ENCODE measurements at regions not wholly inside any gene's neighbourhood (a gene's known extent, or its start where the extent isn't known, plus 50 kb on each side); places are given as distances from the start of the nearest gene placed in this dataset.

DNA sequence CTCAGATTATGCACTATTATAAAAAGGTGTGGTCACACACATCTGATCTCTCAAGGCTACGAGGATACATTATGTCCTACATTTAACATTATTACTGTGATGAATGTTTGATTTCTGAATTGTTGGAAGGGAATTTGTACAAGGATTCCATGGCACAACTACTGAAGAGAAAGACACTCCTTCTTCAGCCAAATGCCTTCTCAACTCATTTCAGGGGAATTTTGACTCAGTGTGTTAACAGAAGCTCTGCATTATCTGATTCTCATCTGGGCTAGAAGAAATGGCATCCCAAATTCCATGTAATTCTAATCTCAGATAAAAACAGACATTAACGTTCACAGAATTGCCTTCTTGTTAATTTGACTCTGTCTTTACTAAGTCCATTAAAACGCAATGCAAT is 477.7 kb downstream of the PDGFC start:
- Histone ChIP-seq H3K27me3 (no peaks in the 10 kb centered on the region), H3K36me3 (no peaks in the 10 kb centered on the region), H3K9me3 (no peaks in the 10 kb centered on the region), H3K27ac (no peak overlapping the region), H3K4me3 (no peak overlapping the region), H3K4me1 (peaks cover 0 to 6% (median 0%) of the 10 kb centered on the region in 3 donors)
- no peak for DNase-seq
- FAIRE-seq = no peak
- intact Hi-C loops (cut with DNase I) = no loop called here
- 39 to 63% methylated on average over 3 of the region's 3 CpGs for WGBS, 2 donors
- ATAC-seq = no peak
- no peak for TF ChIP-seq CTCF (IDR thresholded peaks at IDR 0.05)

DNA sequence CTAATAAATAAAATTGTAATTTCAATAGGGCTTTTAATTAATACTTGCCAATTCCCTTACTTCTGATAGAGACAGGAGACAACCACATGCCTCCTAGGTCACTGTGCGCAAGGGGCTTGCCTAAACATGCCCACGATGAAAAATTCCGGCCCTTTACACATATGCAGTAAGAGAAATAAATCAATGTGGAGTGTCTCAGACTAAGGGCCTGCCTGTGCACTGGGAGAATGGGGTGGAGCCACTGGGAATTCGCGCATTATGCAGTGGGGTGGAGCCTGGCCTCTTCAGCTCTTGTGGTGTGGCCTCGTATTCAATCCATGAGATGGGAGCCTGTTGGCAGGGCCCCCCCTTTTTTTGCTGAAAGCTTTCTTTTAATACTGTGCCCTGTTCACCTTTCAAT is 484.5 kb downstream of the PDGFC start:
- Histone ChIP-seq H3K9me3 (no peaks in the 10 kb centered on the region), H3K27ac (no peak overlapping the region), H3K4me3 (no peak overlapping the region), H3K27me3 (no peaks in the 10 kb centered on the region), H3K4me1 (no peaks in the 10 kb centered on the region), H3K36me3 (no peaks in the 10 kb centered on the region)
- DNase-seq (no peak), ATAC-seq (no peak), FAIRE-seq (no peak)
- intact Hi-C loops (cut with DNase I) = no loop called here
- no peak for TF ChIP-seq CTCF (IDR thresholded peaks at IDR 0.05)
- 84 to 87% methylated on average over 6 of the region's 6 CpGs for WGBS, 2 donors

DNA sequence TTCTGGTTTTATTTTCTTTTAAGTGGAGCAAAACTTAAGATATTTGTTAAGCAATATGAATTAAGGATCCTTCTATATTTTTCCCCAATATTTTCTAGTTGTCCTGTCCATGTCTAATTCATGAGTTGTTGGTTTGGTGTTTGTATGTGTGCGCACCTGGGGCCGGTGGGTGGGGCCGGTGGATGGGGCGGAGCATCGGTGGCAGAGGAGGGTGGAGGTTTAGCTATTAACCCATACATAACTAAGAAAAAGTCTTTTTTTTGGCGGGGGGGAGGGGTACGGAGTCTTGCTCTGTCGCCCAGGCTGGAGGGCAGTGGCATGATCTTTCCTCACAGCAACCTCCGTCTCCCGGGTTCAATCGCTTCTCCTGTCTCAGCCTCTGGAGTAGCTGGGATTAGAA is 489.8 kb downstream of the PDGFC start:
- H3K4me3 ChIP-seq = no peak overlapping the region
- FAIRE-seq (no peak), ATAC-seq (no peak), DNase-seq (no peak)
- H3K27ac ChIP-seq = no peak overlapping the region
- 85 to 94% methylated on average over 11 of the region's 11 CpGs for WGBS, 2 donors
- H3K4me1 ChIP-seq = no peaks in the 10 kb centered on the region
- peaks cover 0 to 5% (median 0%) of the 10 kb centered on the region in 4 donors for H3K27me3 ChIP-seq
- no peak for TF ChIP-seq CTCF (IDR thresholded peaks at IDR 0.05)
- H3K36me3 ChIP-seq = no peaks in the 10 kb centered on the region
- H3K9me3 ChIP-seq = no peaks in the 10 kb centered on the region
- intact Hi-C loops (cut with DNase I) = no loop called here

DNA sequence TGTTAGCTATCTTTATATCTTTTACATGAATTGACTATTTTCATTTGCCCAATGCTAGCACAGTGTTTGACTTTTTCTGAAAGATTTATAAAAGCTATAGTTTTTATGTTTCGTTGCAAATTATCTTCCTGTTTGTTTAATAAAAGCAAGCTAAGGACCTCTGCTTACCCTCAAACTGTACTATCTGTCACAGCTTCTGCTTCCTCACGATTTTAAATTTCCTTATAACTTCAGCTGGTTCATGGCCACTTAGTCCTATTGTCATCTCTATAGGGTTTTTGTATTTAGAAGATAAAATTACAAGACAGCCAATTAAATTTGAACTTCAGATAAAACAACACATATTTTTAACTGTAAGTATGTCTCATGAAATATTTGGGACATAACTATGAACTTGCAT is 494.0 kb downstream of the PDGFC start:
- Histone ChIP-seq H3K4me1 (no peaks in the 10 kb centered on the region), H3K27me3 (peaks cover 0 to 5% (median 0%) of the 10 kb centered on the region in 4 donors), H3K9me3 (no peaks in the 10 kb centered on the region), H3K36me3 (no peaks in the 10 kb centered on the region), H3K4me3 (no peak overlapping the region), H3K27ac (no peak overlapping the region)
- FAIRE-seq (no peak), DNase-seq (no peak), ATAC-seq (no peak)
- 51 to 65% methylated on average over 2 of the region's 2 CpGs for WGBS, 2 donors
- intact Hi-C loops (cut with DNase I) = loop anchor here in 1 of 3 donors (10.0 kb wide), 1 partner anchor 577 kb away; no protein-coding TSS in a partner anchor
- no peak for TF ChIP-seq CTCF (IDR thresholded peaks at IDR 0.05)

- FAIRE-seq = no peak
- Histone ChIP-seq H3K27me3 (peaks cover 0 to 5% (median 0%) of the 10 kb centered on the region in 4 donors), H3K9me3 (no peaks in the 10 kb centered on the region), H3K27ac (no peak overlapping the region), H3K4me3 (no peak overlapping the region), H3K36me3 (no peaks in the 10 kb centered on the region), H3K4me1 (no peaks in the 10 kb centered on the region)
- ATAC-seq = peak in 3 of 4 donors; percentile 8 to 69 (median 65)
- DNase-seq = no peak
- intact Hi-C loops (cut with DNase I) = loop anchor here in 1 of 3 donors (10.0 kb wide), 1 partner anchor 578 kb away; no protein-coding TSS in a partner anchor
- WGBS, 2 donors = 63 to 73% methylated on average over 2 of the region's 2 CpGs
- no peak for TF ChIP-seq CTCF (IDR thresholded peaks at IDR 0.05)
Observed at GRCh38 chr4:156476359-156476758, 495.2 kb downstream of the PDGFC start.
